HepG2 (cell line): ENCODE measurements at regions not wholly inside any gene's neighbourhood (a gene's known extent, or its start where the extent isn't known, plus 50 kb on each side); places are given as distances from the start of the nearest gene placed in this dataset.

ENCODE experiments used
- CHD2 ChIP-seq: IDR thresholded peaks from 2 replicates; pipeline ENCODE4 v1.6.1; 2011; ENCODE audit warnings: low read depth, low read length, improper control_type of control experiment
- MXD4 ChIP-seq: IDR thresholded peaks from 2 replicates; pipeline ENCODE4 v1.6.1; 2016; ENCODE audit warnings: mild to moderate bottlenecking, missing biosample characterization, missing genetic modification reagents
- PBX3 ChIP-seq: sonication (generic); formaldehyde crosslinking; IDR thresholded peaks from 2 replicates; pipeline ENCODE4 v1.8.1; 2023; ENCODE audit warnings: missing genetic modification reagents, inconsistent platforms, borderline replicate concordance
- TCF7L2 ChIP-seq: IDR thresholded peaks from 2 replicates; pipeline ENCODE4 v1.6.1; 2011; ENCODE audit warnings: mild to moderate bottlenecking, low read depth, low read length, moderate library complexity
- ZNF749 ChIP-seq: sonication (generic); formaldehyde crosslinking; IDR thresholded peaks from 2 replicates; pipeline ENCODE4 v1.8.0; 2022; ENCODE audit warnings: mild to moderate bottlenecking, missing genetic modification reagents, moderate library complexity, borderline replicate concordance
- ZNF782 ChIP-seq: sonication (generic); formaldehyde crosslinking; IDR thresholded peaks from 2 replicates; pipeline ENCODE4 v1.4.0; 2020; ENCODE audit warnings: missing genetic modification reagents, mild to moderate bottlenecking, borderline replicate concordance

GRCh38 chr2:142504754-142505153, 372.7 kb upstream of the KYNU start:
- TF ChIP-seq CHD2 (no peak), MXD4 (no peak), ZNF782 (CRISPR knock-in tag) (no peak), PBX3 (no peak), ZNF749 (CRISPR knock-in tag) (no peak), TCF7L2 (no peak)
